Suppressor macrophage treated with lipopolysaccharide for 4 hours (primary cell): ENCODE measurements at regions not wholly inside any gene's neighbourhood (a gene's known extent, or its start where the extent isn't known, plus 50 kb on each side); places are given as distances from the start of the nearest gene placed in this dataset.
"Not testable (repeated sequence)": the region's sequence is repeated elsewhere in the genome, so short reads cannot be mapped to it uniquely, and the experiment has no call there.

Experiments
- DNase-seq: peaks from one replicate; pipeline ENCODE4 v3.0.0-alpha.2; 2020

GRCh38 chr3:72270072-72270681 lies 485.2 kb upstream of the PROK2 start:
- DNase-seq = peak; percentile 94

GRCh38 chr3:72269475-72269874 lies 484.5 kb upstream of the PROK2 start:
- DNase-seq = peak; percentile 27

- not testable (repeated sequence) for DNase-seq
Observed at GRCh38 chr3:72266921-72267524, 482.1 kb upstream of the PROK2 start.

- no peak for DNase-seq
Observed at GRCh38 chr3:72266016-72266370, 481.0 kb upstream of the PROK2 start.

GRCh38 chr3:72265256-72266015 lies 480.5 kb upstream of the PROK2 start:
- peak; percentile 32 for DNase-seq

GRCh38 chr3:72263223-72263990 lies 478.5 kb upstream of the PROK2 start:
- DNase-seq = no peak

GRCh38 chr3:72262736-72263135 lies 477.8 kb upstream of the PROK2 start:
- DNase-seq = no peak

GRCh38 chr3:72261566-72262564 lies 476.9 kb upstream of the PROK2 start:
- no peak for DNase-seq

- no peak for DNase-seq
Observed at GRCh38 chr3:72260588-72260910, 475.6 kb upstream of the PROK2 start.

- no peak for DNase-seq
Observed at GRCh38 chr3:72259755-72260587, 475.0 kb upstream of the PROK2 start.

GRCh38 chr3:72258361-72259141 lies 473.6 kb upstream of the PROK2 start:
- DNase-seq = no peak

GRCh38 chr3:72257738-72258137 lies 472.8 kb upstream of the PROK2 start:
- DNase-seq = no peak

- DNase-seq = no peak
Observed at GRCh38 chr3:72257203-72257602, 472.3 kb upstream of the PROK2 start.

- DNase-seq = no peak
Observed at GRCh38 chr3:72256716-72257115, 471.8 kb upstream of the PROK2 start.

GRCh38 chr3:72255791-72256559 lies 471.0 kb upstream of the PROK2 start:
- DNase-seq = no peak

GRCh38 chr3:72255191-72255590 lies 470.2 kb upstream of the PROK2 start:
- DNase-seq = no peak

- DNase-seq = no peak
Observed at GRCh38 chr3:72254483-72254882, 469.5 kb upstream of the PROK2 start.

GRCh38 chr3:72250725-72251124 lies 465.8 kb upstream of the PROK2 start:
- no peak for DNase-seq

GRCh38 chr3:72248869-72249268 lies 463.9 kb upstream of the PROK2 start:
- no peak for DNase-seq

GRCh38 chr3:72248389-72248761 lies 463.4 kb upstream of the PROK2 start:
- no peak for DNase-seq
